D721Med (cell line): ENCODE measurements at regions not wholly inside any gene's neighbourhood (a gene's known extent, or its start where the extent isn't known, plus 50 kb on each side); places are given as distances from the start of the nearest gene placed in this dataset.
A peak's percentile ranks its signal among the peaks of the same experiment; 100 is the strongest.

Experiments
- DNase-seq: peaks from one replicate; pipeline ENCODE4 v3.0.0; 2011; ENCODE audit warnings: low spot score; ENCODE audit not compliant: insufficient read length
- FAIRE-seq: peaks from 2 replicates; lab custom pipeline; 2011; peaks lifted over from hg19 to GRCh38; lab: Jason Lieb, UNC
- CTCF ChIP-seq: IDR thresholded peaks from 2 replicates; pipeline ENCODE4 v1.5.1; 2012; ENCODE audit warnings: mild to moderate bottlenecking, control low read depth; ENCODE audit not compliant: insufficient read depth; ENCODE audit errors: missing control alignments

GRCh38 chr6:23736577-23736976 is 389.4 kb upstream of the NRSN1 start:
- no peak for DNase-seq
- TF ChIP-seq CTCF: no peak
- no peak for FAIRE-seq

GRCh38 chr6:23747239-23747638 is 378.8 kb upstream of the NRSN1 start:
- FAIRE-seq: no peak
- TF ChIP-seq CTCF: no peak
- DNase-seq: no peak

GRCh38 chr6:23752414-23752813 is 373.6 kb upstream of the NRSN1 start:
- no peak for FAIRE-seq
- TF ChIP-seq CTCF: no peak
- DNase-seq: no peak

- peak; percentile 33 for TF ChIP-seq CTCF
- no peak for DNase-seq
- FAIRE-seq: no peak
Observed at GRCh38 chr6:23754197-23754596, 371.8 kb upstream of the NRSN1 start.

GRCh38 chr6:23775127-23775526 is 350.9 kb upstream of the NRSN1 start:
- FAIRE-seq (no peak), DNase-seq (no peak)
- TF ChIP-seq CTCF: no peak

DNA sequence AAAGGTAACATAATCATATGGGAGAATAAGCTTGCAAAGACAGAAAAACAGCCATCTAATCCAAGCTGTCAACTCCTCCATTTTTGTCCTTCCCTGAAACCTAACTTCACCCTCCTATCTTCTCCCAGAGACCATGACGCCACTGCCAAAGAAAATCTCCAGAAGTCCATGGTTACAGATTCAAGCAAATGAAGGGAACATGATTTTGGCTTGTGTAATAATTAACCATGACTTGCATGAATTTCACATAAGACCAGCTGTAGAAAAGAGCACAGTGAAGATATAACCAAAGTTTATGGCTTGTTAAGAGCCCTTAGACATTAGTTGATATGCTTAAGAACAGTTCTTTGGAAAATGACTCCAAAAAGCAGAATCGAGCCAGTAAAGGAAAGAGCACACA is 342.1 kb upstream of the NRSN1 start:
- FAIRE-seq: no peak
- no peak for TF ChIP-seq CTCF
- DNase-seq: no peak

DNA sequence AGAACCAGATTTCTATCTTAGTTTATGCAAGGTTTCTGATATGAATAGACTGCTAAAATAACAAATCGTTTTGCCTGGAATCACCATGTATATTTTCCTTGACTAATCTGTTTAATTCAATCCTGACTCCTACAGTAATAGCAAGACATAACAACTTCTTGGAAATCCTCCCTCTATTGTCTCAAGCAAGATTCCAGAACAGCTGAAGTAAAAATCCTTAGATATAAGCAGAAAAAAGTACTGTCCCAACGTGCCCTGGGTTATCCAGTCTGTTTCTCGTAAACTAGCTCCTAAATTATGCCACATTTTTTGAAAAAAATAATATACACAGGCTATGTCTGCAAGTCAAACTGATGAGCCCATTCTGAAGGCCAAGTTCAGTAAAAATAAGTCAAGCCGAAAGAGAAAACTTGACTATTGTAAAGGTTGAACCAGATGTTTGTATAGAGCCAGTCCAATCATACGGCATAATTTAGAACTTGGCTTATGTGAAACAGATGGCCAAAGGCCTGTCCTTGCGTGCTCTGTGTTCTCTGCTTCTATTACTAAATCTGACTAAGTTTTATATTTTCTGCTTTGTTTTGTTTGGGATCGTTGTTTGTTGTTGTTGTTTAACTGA is 341.6 kb upstream of the NRSN1 start:
- no peak for TF ChIP-seq CTCF
- FAIRE-seq: no peak
- DNase-seq: no peak
